H9 (cell line): ENCODE measurements at regions not wholly inside any gene's neighbourhood (a gene's known extent, or its start where the extent isn't known, plus 50 kb on each side); places are given as distances from the start of the nearest gene placed in this dataset.

Source experiments
- DNase-seq: peaks from one replicate; pipeline ENCODE4 v3.0.0-alpha.2; 2017
- H2AFZ ChIP-seq: one replicate; pipeline ENCODE4 v1.6.1; 2013; ENCODE audit warnings: mild to moderate bottlenecking, low read length, control low read depth, moderate library complexity
- H2AK5ac ChIP-seq: 2 replicates; pipeline ENCODE4 v1.6.1; 2013; ENCODE audit warnings: low read length, control low read depth, mixed read lengths; ENCODE audit not compliant: insufficient read length
- H2BK120ac ChIP-seq: one replicate; pipeline ENCODE4 v1.6.1; 2013; ENCODE audit warnings: low read depth, mild to moderate bottlenecking, low read length, control low read depth, inconsistent platforms; ENCODE audit not compliant: poor library complexity, severe bottlenecking
- H2BK12ac ChIP-seq: 2 replicates; pipeline ENCODE4 v1.6.1; 2013; ENCODE audit warnings: low read length, control low read depth, mixed read lengths, low read depth; ENCODE audit not compliant: insufficient read length
- H2BK15ac ChIP-seq: 2 replicates; pipeline ENCODE4 v1.6.1; 2013; ENCODE audit warnings: low read depth, low read length, control low read depth
- H2BK20ac ChIP-seq: one replicate; pipeline ENCODE4 v1.6.1; 2013; ENCODE audit warnings: low read depth, mild to moderate bottlenecking, low read length, control low read depth, inconsistent platforms; ENCODE audit not compliant: poor library complexity, severe bottlenecking
- H2BK5ac ChIP-seq: 2 replicates; pipeline ENCODE4 v1.6.1; 2013; ENCODE audit warnings: low read length, control low read depth, mixed read lengths; ENCODE audit not compliant: insufficient read length
- H3K14ac ChIP-seq: 2 replicates; pipeline ENCODE4 v1.6.1; 2013; ENCODE audit warnings: low read length, control low read depth; ENCODE audit not compliant: insufficient read depth
- H3K18ac ChIP-seq: 2 replicates; pipeline ENCODE4 v1.6.1; 2013; ENCODE audit warnings: low read depth, mild to moderate bottlenecking, mixed read lengths, low read length, control low read depth; ENCODE audit not compliant: insufficient read length
- H3K23ac ChIP-seq: 2 replicates; pipeline ENCODE4 v1.6.1; 2013; ENCODE audit warnings: low read length, control low read depth, mixed read lengths, low read depth; ENCODE audit not compliant: insufficient read length
- H3K23me2 ChIP-seq: 2 replicates; pipeline ENCODE4 v1.6.1; 2013; ENCODE audit warnings: low read depth, mild to moderate bottlenecking, mixed read lengths, low read length, control low read depth; ENCODE audit not compliant: insufficient read length, poor library complexity, severe bottlenecking
- H3K27ac ChIP-seq: 2 replicates; pipeline ENCODE4 v1.5.1; 2013; ENCODE audit warnings: low read length, control low read depth, mixed read lengths, low read depth; ENCODE audit not compliant: insufficient read length
- H3K27me3 ChIP-seq: 2 replicates; pipeline ENCODE4 v1.6.1; 2013; ENCODE audit warnings: low read length, control low read depth, inconsistent platforms; ENCODE audit not compliant: insufficient read depth
- H3K4ac ChIP-seq: 2 replicates; pipeline ENCODE4 v1.6.1; 2013; ENCODE audit warnings: low read depth, mild to moderate bottlenecking, control low read depth, inconsistent platforms, low read length, moderate library complexity
- H3K4me1 ChIP-seq: 2 replicates; pipeline ENCODE4 v1.6.1; 2013; ENCODE audit warnings: low read length, control low read depth, inconsistent platforms; ENCODE audit not compliant: insufficient read depth
- H3K4me2 ChIP-seq: 2 replicates; pipeline ENCODE4 v1.6.1; 2013; ENCODE audit warnings: low read length, control low read depth, mixed read lengths; ENCODE audit not compliant: insufficient read length, insufficient read depth
- H3K56ac ChIP-seq: 2 replicates; pipeline ENCODE4 v1.6.1; 2013; ENCODE audit warnings: low read depth, mild to moderate bottlenecking, mixed read lengths, low read length, control low read depth; ENCODE audit not compliant: insufficient read length
- H3K79me1 ChIP-seq: 2 replicates; pipeline ENCODE4 v1.6.1; 2013; ENCODE audit warnings: low read depth, mild to moderate bottlenecking, moderate library complexity, low read length, control low read depth, inconsistent platforms; ENCODE audit not compliant: insufficient read depth, poor library complexity, severe bottlenecking
- H3K79me2 ChIP-seq: 2 replicates; pipeline ENCODE4 v1.6.1; 2013; ENCODE audit warnings: low read length, control low read depth, inconsistent platforms; ENCODE audit not compliant: insufficient read depth
- H3K9ac ChIP-seq: 2 replicates; pipeline ENCODE4 v1.6.1; 2013; ENCODE audit warnings: low read length, control low read depth, mixed read lengths; ENCODE audit not compliant: insufficient read length; ENCODE audit errors: extremely low read depth
- H3K9me3 ChIP-seq: one replicate; pipeline ENCODE4 v1.6.1; 2013; ENCODE audit warnings: low read depth, low read length, inconsistent platforms; ENCODE audit not compliant: control insufficient read depth
- H3T11ph ChIP-seq: one replicate; pipeline ENCODE4 v1.6.1; 2013; ENCODE audit warnings: mild to moderate bottlenecking, low read length, control low read depth, inconsistent platforms
- H4K20me1 ChIP-seq: one replicate; pipeline ENCODE4 v1.6.1; 2013; ENCODE audit not compliant: control insufficient read depth, insufficient read length, insufficient read depth
- H4K5ac ChIP-seq: 2 replicates; pipeline ENCODE4 v1.6.1; 2013; ENCODE audit warnings: low read depth, mild to moderate bottlenecking, mixed read lengths, low read length, control low read depth; ENCODE audit not compliant: insufficient read length
- H4K8ac ChIP-seq: replicated peaks from 2 replicates; pipeline ENCODE4 v1.6.1; 2013; ENCODE audit warnings: low read length, control low read depth, mixed read lengths, low read depth; ENCODE audit not compliant: insufficient read length
- H4K91ac ChIP-seq: 2 replicates; pipeline ENCODE4 v1.6.1; 2013; ENCODE audit warnings: low read depth, mild to moderate bottlenecking, moderate library complexity, mixed read lengths, low read length, control low read depth; ENCODE audit not compliant: insufficient read length
- H3K27ac Mint-ChIP-seq, 3 experiments: 2 replicates in 2 of 3; 3 replicates in 1 of 3; pipeline ENCODE4 v1.8.0; 2020 to 2021; ENCODE audit warnings: mixed read lengths in 3 of 3, mild to moderate bottlenecking in 1 of 3, moderate library complexity in 1 of 3
- H3K27me3 Mint-ChIP-seq: 2 replicates; pipeline ENCODE4 v1.8.0; 2021; ENCODE audit warnings: low read depth, mild to moderate bottlenecking, moderate library complexity, mixed read lengths
- H3K36me3 Mint-ChIP-seq, 3 experiments: 2 replicates in 2 of 3; 3 replicates in 1 of 3; pipeline ENCODE4 v1.8.0; 2020 to 2021; ENCODE audit warnings: low read depth in 3 of 3, mixed read lengths in 3 of 3; ENCODE audit not compliant: insufficient read depth in 1 of 3
- H3K4me1 Mint-ChIP-seq, 2 experiments: 2 replicates each; pipeline ENCODE4 v1.8.0; 2020; ENCODE audit warnings: mixed read lengths in 2 of 2
- H3K4me3 Mint-ChIP-seq, 2 experiments: 2 replicates in 1 of 2; 3 replicates in 1 of 2; pipeline ENCODE4 v1.8.0; 2020 to 2021; ENCODE audit warnings: mild to moderate bottlenecking in 2 of 2, mixed read lengths in 2 of 2, moderate library complexity in 1 of 2
- H3K9me3 Mint-ChIP-seq, 2 experiments: 2 replicates in 1 of 2; 3 replicates in 1 of 2; pipeline ENCODE4 v1.8.0; 2020; ENCODE audit warnings: mild to moderate bottlenecking in 2 of 2, mixed read lengths in 2 of 2, moderate library complexity in 1 of 2
- WGBS: extraction: QIAGEN DNeasy Blood & Tissue Kit; methylation state at CpG from one replicate; pipeline ENCODE4 v1.1.7; 2013; ENCODE audit warnings: missing lambda C conversion rate, low lambda C conversion rate, mixed read lengths; ENCODE audit not compliant: insufficient read length; ENCODE audit errors: extremely low coverage; 5-methylcytosine and 5-hydroxymethylcytosine counted together
- TF ChIP-seq, protein P1 (sequence below): fragments of 200-600 bp; sonication (generic); conservative IDR thresholded peaks from 3 replicates; pipeline ENCODE4 v1.8.0; 2021; ENCODE audit warnings: antibody characterized with exemption, mild to moderate bottlenecking

DNA sequence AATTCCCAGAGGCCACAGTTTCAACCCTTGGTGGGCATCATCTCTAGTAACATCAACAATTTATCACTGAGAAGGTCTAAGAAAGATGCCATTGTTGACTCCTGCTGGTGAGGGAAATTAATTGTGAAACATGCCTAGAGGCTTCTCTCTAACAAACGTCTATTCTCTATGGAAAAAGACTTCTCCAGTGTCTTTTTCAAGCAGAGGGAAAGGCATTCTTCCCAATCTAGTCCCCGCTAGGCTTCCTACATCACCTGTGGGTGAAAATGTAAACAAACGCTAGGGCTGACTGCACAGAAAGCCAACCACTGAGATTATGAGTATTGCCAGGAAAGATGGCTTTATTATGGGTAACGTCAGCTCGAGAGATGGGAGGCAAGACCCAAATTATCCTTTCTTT lies 677.4 kb downstream of the NCAM2 start:
- Mint-ChIP-seq H3K4me3 (no peak overlapping the region), H3K36me3 (no peaks in the 10 kb centered on the region), H3K27me3 (peaks cover 2% of the 10 kb centered on the region; the same call in 1 of the 2 replicates), H3K27ac (no peak overlapping the region), H3K9me3 (peaks cover 3 to 11% of the 10 kb centered on the region in 2 experiments; a peak in 4 of 5 replicates), H3K4me1 (no peaks in the 10 kb centered on the region)
- H2BK20ac ChIP-seq: no peak overlapping the region
- H4K91ac ChIP-seq: no peak overlapping the region
- no peak overlapping the region for H3K14ac ChIP-seq
- no peak overlapping the region for H4K5ac ChIP-seq
- no peaks in the 10 kb centered on the region for H4K20me1 ChIP-seq
- H2AFZ ChIP-seq: no peak overlapping the region
- no peaks in the 10 kb centered on the region for H3K79me1 ChIP-seq
- no peaks in the 10 kb centered on the region for H3K27me3 ChIP-seq
- H2BK120ac ChIP-seq: no peak overlapping the region
- H3K4me1 ChIP-seq: no peaks in the 10 kb centered on the region
- no peak overlapping the region for H3K56ac ChIP-seq
- no peak overlapping the region for H3K23ac ChIP-seq
- H2BK12ac ChIP-seq: no peak overlapping the region
- H2BK15ac ChIP-seq: no peak overlapping the region
- no peak overlapping the region for H3K9ac ChIP-seq
- H2AK5ac ChIP-seq: no peak overlapping the region
- no peak overlapping the region for H4K8ac ChIP-seq
- no peaks in the 10 kb centered on the region for H3K9me3 ChIP-seq
- no peak overlapping the region for H2BK5ac ChIP-seq
- H3K23me2 ChIP-seq: no peaks in the 10 kb centered on the region
- TF ChIP-seq, protein P1, sequence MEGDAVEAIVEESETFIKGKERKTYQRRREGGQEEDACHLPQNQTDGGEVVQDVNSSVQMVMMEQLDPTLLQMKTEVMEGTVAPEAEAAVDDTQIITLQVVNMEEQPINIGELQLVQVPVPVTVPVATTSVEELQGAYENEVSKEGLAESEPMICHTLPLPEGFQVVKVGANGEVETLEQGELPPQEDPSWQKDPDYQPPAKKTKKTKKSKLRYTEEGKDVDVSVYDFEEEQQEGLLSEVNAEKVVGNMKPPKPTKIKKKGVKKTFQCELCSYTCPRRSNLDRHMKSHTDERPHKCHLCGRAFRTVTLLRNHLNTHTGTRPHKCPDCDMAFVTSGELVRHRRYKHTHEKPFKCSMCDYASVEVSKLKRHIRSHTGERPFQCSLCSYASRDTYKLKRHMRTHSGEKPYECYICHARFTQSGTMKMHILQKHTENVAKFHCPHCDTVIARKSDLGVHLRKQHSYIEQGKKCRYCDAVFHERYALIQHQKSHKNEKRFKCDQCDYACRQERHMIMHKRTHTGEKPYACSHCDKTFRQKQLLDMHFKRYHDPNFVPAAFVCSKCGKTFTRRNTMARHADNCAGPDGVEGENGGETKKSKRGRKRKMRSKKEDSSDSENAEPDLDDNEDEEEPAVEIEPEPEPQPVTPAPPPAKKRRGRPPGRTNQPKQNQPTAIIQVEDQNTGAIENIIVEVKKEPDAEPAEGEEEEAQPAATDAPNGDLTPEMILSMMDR: no peak
- no peak overlapping the region for H3K4ac ChIP-seq
- H3K79me2 ChIP-seq: no peaks in the 10 kb centered on the region
- H3K27ac ChIP-seq: no peak overlapping the region
- no peak overlapping the region for H3T11ph ChIP-seq
- H3K18ac ChIP-seq: no peak overlapping the region
- no peak overlapping the region for H3K4me2 ChIP-seq
- DNase-seq: no peak
- WGBS: no CpG with 5 or more reads among the region's 5 CpGs
